ENCODE measurements at regions not wholly inside any gene's neighbourhood (a gene's known extent, or its start where the extent isn't known, plus 50 kb on each side); places are given as distances from the start of the nearest gene placed in this dataset.

- H4K20me1 ChIP-seq (ENCODE audit: insufficient read depth): no peaks in the 10 kb centered on the region
- H3K4me1 ChIP-seq (ENCODE audit: low read depth, poor library complexity, severe bottlenecking): no peaks in the 10 kb centered on the region
- H3K4me2 ChIP-seq: no peak overlapping the region
- no peak for TF ChIP-seq CTCF (conservative IDR thresholded peaks at IDR 0.05; ENCODE audit: low read depth, low read length)
- no peaks in the 10 kb centered on the region for H3K27me3 ChIP-seq (ENCODE audit: insufficient read depth, low read depth)
- no peak overlapping the region for H2AFZ ChIP-seq (ENCODE audit: low read depth)
- H3K4me3 ChIP-seq (IDR thresholded peaks at IDR 0.05; ENCODE audit: insufficient read depth, low read depth, low read length): no peak overlapping the region
- no peaks in the 10 kb centered on the region for H3K36me3 ChIP-seq (ENCODE audit: insufficient read depth)
- no peak overlapping the region for H3K27ac ChIP-seq
- H3K79me2 ChIP-seq (ENCODE audit: insufficient read depth, low read depth): no peaks in the 10 kb centered on the region
- H3K9ac ChIP-seq: no peak overlapping the region
Measured at GRCh38 chr6:120960761-120961160, 373.5 kb downstream of the TBC1D32 start.

- H3K4me2 ChIP-seq: no peak overlapping the region
- H3K9ac ChIP-seq: no peak overlapping the region
- no peaks in the 10 kb centered on the region for H3K36me3 ChIP-seq (ENCODE audit: insufficient read depth)
- H3K79me2 ChIP-seq (ENCODE audit: insufficient read depth, low read depth): no peaks in the 10 kb centered on the region
- H3K4me3 ChIP-seq (IDR thresholded peaks at IDR 0.05; ENCODE audit: insufficient read depth, low read depth, low read length): no peak overlapping the region
- H2AFZ ChIP-seq (ENCODE audit: low read depth): no peak overlapping the region
- no peak for TF ChIP-seq CTCF (conservative IDR thresholded peaks at IDR 0.05; ENCODE audit: low read depth, low read length)
- no peaks in the 10 kb centered on the region for H4K20me1 ChIP-seq (ENCODE audit: insufficient read depth)
- no peak overlapping the region for H3K27ac ChIP-seq
- no peaks in the 10 kb centered on the region for H3K27me3 ChIP-seq (ENCODE audit: insufficient read depth, low read depth)
- H3K4me1 ChIP-seq (ENCODE audit: low read depth, poor library complexity, severe bottlenecking): no peaks in the 10 kb centered on the region
Measured at GRCh38 chr6:120954111-120954510, 380.2 kb downstream of the TBC1D32 start.

GRCh38 chr6:120951258-120951657, 383.0 kb downstream of the TBC1D32 start:
- H3K4me1 ChIP-seq (ENCODE audit: low read depth, poor library complexity, severe bottlenecking): no peaks in the 10 kb centered on the region
- H3K9ac ChIP-seq: no peak overlapping the region
- H3K79me2 ChIP-seq (ENCODE audit: insufficient read depth, low read depth): no peaks in the 10 kb centered on the region
- H3K4me3 ChIP-seq (IDR thresholded peaks at IDR 0.05; ENCODE audit: insufficient read depth, low read depth, low read length): no peak overlapping the region
- no peak overlapping the region for H3K4me2 ChIP-seq
- H3K27me3 ChIP-seq (ENCODE audit: insufficient read depth, low read depth): no peaks in the 10 kb centered on the region
- H2AFZ ChIP-seq (ENCODE audit: low read depth): no peak overlapping the region
- H4K20me1 ChIP-seq (ENCODE audit: insufficient read depth): no peaks in the 10 kb centered on the region
- no peak for TF ChIP-seq CTCF (conservative IDR thresholded peaks at IDR 0.05; ENCODE audit: low read depth, low read length)
- no peaks in the 10 kb centered on the region for H3K36me3 ChIP-seq (ENCODE audit: insufficient read depth)
- H3K27ac ChIP-seq: no peak overlapping the region

- no peak overlapping the region for H3K4me3 ChIP-seq (IDR thresholded peaks at IDR 0.05; ENCODE audit: insufficient read depth, low read depth, low read length)
- H3K79me2 ChIP-seq (ENCODE audit: insufficient read depth, low read depth): no peaks in the 10 kb centered on the region
- no peak overlapping the region for H3K27ac ChIP-seq
- H3K36me3 ChIP-seq (ENCODE audit: insufficient read depth): no peaks in the 10 kb centered on the region
- H3K4me2 ChIP-seq: no peak overlapping the region
- no peak for TF ChIP-seq CTCF (conservative IDR thresholded peaks at IDR 0.05; ENCODE audit: low read depth, low read length)
- no peak overlapping the region for H3K9ac ChIP-seq
- no peaks in the 10 kb centered on the region for H3K27me3 ChIP-seq (ENCODE audit: insufficient read depth, low read depth)
- H2AFZ ChIP-seq (ENCODE audit: low read depth): no peak overlapping the region
- no peaks in the 10 kb centered on the region for H3K4me1 ChIP-seq (ENCODE audit: low read depth, poor library complexity, severe bottlenecking)
- H4K20me1 ChIP-seq (ENCODE audit: insufficient read depth): no peaks in the 10 kb centered on the region
Measured at GRCh38 chr6:120947111-120947510, 387.2 kb downstream of the TBC1D32 start.

All from KMS-11 (cell line).